HG03439 (cell line): ENCODE measurements at regions not wholly inside any gene's neighbourhood (a gene's known extent, or its start where the extent isn't known, plus 50 kb on each side); places are given as distances from the start of the nearest gene placed in this dataset.
"Not testable (repeated sequence)": the region's sequence is repeated elsewhere in the genome, so short reads cannot be mapped to it uniquely, and the experiment has no call there.

Experiments
- ATAC-seq: cut with Tn5 transposase; IDR thresholded peaks from one replicate; pipeline ENCODE4 v1.9.1; 2021; ENCODE audit warnings: mild to moderate bottlenecking, moderate library complexity; ENCODE audit not compliant: unreplicated experiment

- no peak for ATAC-seq
These were observed 391.6 kb upstream of the FKBP1C start for GRCh38 chr6:62819640-62820039.

- no peak for ATAC-seq
These were observed 402.5 kb upstream of the FKBP1C start for GRCh38 chr6:62808565-62809293.

GRCh38 chr6:62805431-62805830, 405.8 kb upstream of the FKBP1C start:
- no peak for ATAC-seq

- no peak for ATAC-seq
These were observed 408.2 kb upstream of the FKBP1C start for GRCh38 chr6:62803094-62803493.

GRCh38 chr6:62797190-62797589, 414.1 kb upstream of the FKBP1C start:
- no peak for ATAC-seq

- no peak for ATAC-seq
These were observed 435.7 kb upstream of the FKBP1C start for GRCh38 chr6:62775427-62776022.

GRCh38 chr6:62766174-62766573, 445.1 kb upstream of the FKBP1C start:
- not testable (repeated sequence) for ATAC-seq

- ATAC-seq, result no peak
These were observed 446.4 kb upstream of the FKBP1C start for GRCh38 chr6:62764841-62765240.

- ATAC-seq, result no peak
These were observed 447.9 kb upstream of the FKBP1C start for GRCh38 chr6:62763125-62763912.

- ATAC-seq, result no peak
These were observed 460.9 kb upstream of the KHDRBS2 start for GRCh38 chr6:62746968-62747367.

- ATAC-seq, result no peak
These were observed 460.1 kb upstream of the KHDRBS2 start for GRCh38 chr6:62746161-62746560.

GRCh38 chr6:62740596-62740995, 454.6 kb upstream of the KHDRBS2 start:
- ATAC-seq, result no peak

- no peak for ATAC-seq
These were observed 454.1 kb upstream of the KHDRBS2 start for GRCh38 chr6:62740171-62740570.

- ATAC-seq, result no peak
These were observed 451.8 kb upstream of the KHDRBS2 start for GRCh38 chr6:62737792-62738191.

GRCh38 chr6:62721408-62721807, 435.4 kb upstream of the KHDRBS2 start:
- ATAC-seq, result no peak

- no peak for ATAC-seq
These were observed 430.7 kb upstream of the KHDRBS2 start for GRCh38 chr6:62716719-62717118.

GRCh38 chr6:62714112-62714511, 428.1 kb upstream of the KHDRBS2 start:
- ATAC-seq, result no peak

GRCh38 chr6:62711750-62712149, 425.7 kb upstream of the KHDRBS2 start:
- no peak for ATAC-seq

- no peak for ATAC-seq
These were observed 421.9 kb upstream of the KHDRBS2 start for GRCh38 chr6:62707914-62708313.

GRCh38 chr6:62707156-62707555, 421.1 kb upstream of the KHDRBS2 start:
- no peak for ATAC-seq

- ATAC-seq, result no peak
These were observed 397.0 kb upstream of the KHDRBS2 start for GRCh38 chr6:62683063-62683462.

GRCh38 chr6:62681108-62681507, 395.1 kb upstream of the KHDRBS2 start:
- ATAC-seq, result no peak
